ENCODE measurements at regions not wholly inside any gene's neighbourhood (a gene's known extent, or its start where the extent isn't known, plus 50 kb on each side); places are given as distances from the start of the nearest gene placed in this dataset.

GRCh38 chr4:17286752-17287460 lies 225.0 kb downstream of the QDPR start:
- BruUV-seq (replicated peaks), result no TSS peak
- H3K9me3 ChIP-seq (ENCODE audit: low read depth, low read length, poor library complexity, severe bottlenecking), result no peaks in the 10 kb centered on the region
- peak; percentile 62 for DNase-seq (ENCODE audit: low spot score)
- H3K27me3 ChIP-seq (replicated peaks; ENCODE audit: insufficient read depth, low read depth, low read length, poor library complexity), result no peaks in the 10 kb centered on the region
- H3K36me3 ChIP-seq (ENCODE audit: insufficient read depth, low read length, poor library complexity, severe bottlenecking), result no peaks in the 10 kb centered on the region
- no peak overlapping the region for H3K27ac ChIP-seq (ENCODE audit: low read depth, low read length, poor library complexity, severe bottlenecking)
- no peak overlapping the region for H3K4me3 ChIP-seq (ENCODE audit: low read depth, low read length, poor library complexity, severe bottlenecking)
- CTCF ChIA-PET, result no interaction called here
- peaks cover 14% of the 10 kb centered on the region for H3K4me1 ChIP-seq (ENCODE audit: insufficient read depth, low read length, poor library complexity, severe bottlenecking)
- intact Hi-C loops (cut with micrococcal nuclease; ENCODE audit: unreplicated experiment), result no loop called here
- POLR2A ChIA-PET (ENCODE audit: low non-redundant PET), result no interaction called here
- TF ChIP-seq EZH2 (IDR thresholded peaks at IDR 0.05; ENCODE audit: borderline replicate concordance, low read depth, low read length, poor library complexity, severe bottlenecking) (no peak), CTCF (conservative IDR thresholded peaks at IDR 0.05; ENCODE audit: low read depth, low read length) (no peak)

GRCh38 chr4:17285747-17286146 lies 226.1 kb downstream of the QDPR start:
- no TSS peak for BruUV-seq (replicated peaks)
- no peak overlapping the region for H3K4me3 ChIP-seq (ENCODE audit: low read depth, low read length, poor library complexity, severe bottlenecking)
- intact Hi-C loops (cut with micrococcal nuclease; ENCODE audit: unreplicated experiment), result no loop called here
- ChIA-PET CTCF (no interaction called here), POLR2A (ENCODE audit: low non-redundant PET) (interaction anchor here (0.7 kb wide), 1 partner anchor 23 kb away, joined by 3 read pairs; no protein-coding TSS in a partner anchor)
- no peak for TF ChIP-seq EZH2 (IDR thresholded peaks at IDR 0.05; ENCODE audit: borderline replicate concordance, low read depth, low read length, poor library complexity, severe bottlenecking)
- TF ChIP-seq CTCF (conservative IDR thresholded peaks at IDR 0.05; ENCODE audit: low read depth, low read length), result no peak
- H3K27ac ChIP-seq (ENCODE audit: low read depth, low read length, poor library complexity, severe bottlenecking), result no peak overlapping the region
- no peaks in the 10 kb centered on the region for H3K36me3 ChIP-seq (ENCODE audit: insufficient read depth, low read length, poor library complexity, severe bottlenecking)
- no peak for DNase-seq (ENCODE audit: low spot score)
- no peaks in the 10 kb centered on the region for H3K27me3 ChIP-seq (replicated peaks; ENCODE audit: insufficient read depth, low read depth, low read length, poor library complexity)
- H3K9me3 ChIP-seq (ENCODE audit: low read depth, low read length, poor library complexity, severe bottlenecking), result no peaks in the 10 kb centered on the region
- H3K4me1 ChIP-seq (ENCODE audit: insufficient read depth, low read length, poor library complexity, severe bottlenecking), result peaks cover 14% of the 10 kb centered on the region

- no TSS peak for BruUV-seq (replicated peaks)
- H3K9me3 ChIP-seq (ENCODE audit: low read depth, low read length, poor library complexity, severe bottlenecking), result no peaks in the 10 kb centered on the region
- no peak for DNase-seq (ENCODE audit: low spot score)
- H3K4me3 ChIP-seq (ENCODE audit: low read depth, low read length, poor library complexity, severe bottlenecking), result no peak overlapping the region
- peaks cover 14% of the 10 kb centered on the region for H3K4me1 ChIP-seq (ENCODE audit: insufficient read depth, low read length, poor library complexity, severe bottlenecking)
- H3K27ac ChIP-seq (ENCODE audit: low read depth, low read length, poor library complexity, severe bottlenecking), result no peak overlapping the region
- TF ChIP-seq EZH2 (IDR thresholded peaks at IDR 0.05; ENCODE audit: borderline replicate concordance, low read depth, low read length, poor library complexity, severe bottlenecking) (no peak), CTCF (conservative IDR thresholded peaks at IDR 0.05; ENCODE audit: low read depth, low read length) (no peak)
- H3K27me3 ChIP-seq (replicated peaks; ENCODE audit: insufficient read depth, low read depth, low read length, poor library complexity), result no peaks in the 10 kb centered on the region
- intact Hi-C loops (cut with micrococcal nuclease; ENCODE audit: unreplicated experiment), result no loop called here
- POLR2A ChIA-PET (ENCODE audit: low non-redundant PET), result no interaction called here
- no peaks in the 10 kb centered on the region for H3K36me3 ChIP-seq (ENCODE audit: insufficient read depth, low read length, poor library complexity, severe bottlenecking)
- CTCF ChIA-PET, result no interaction called here
These were observed 227.3 kb downstream of the QDPR start for GRCh38 chr4:17284323-17285175.
